Astrocyte of the cerebellum (primary cell): ENCODE measurements at regions not wholly inside any gene's neighbourhood (a gene's known extent, or its start where the extent isn't known, plus 50 kb on each side); places are given as distances from the start of the nearest gene placed in this dataset.

Experiments used
- DNase-seq: peaks from one replicate; pipeline ENCODE4 v3.0.0-alpha.2; 2011; ENCODE audit warnings: low read depth
- H3K4me3 ChIP-seq: 2 replicates; pipeline ENCODE4 v1.5.1; 2011; ENCODE audit warnings: mild to moderate bottlenecking, low read depth, low read length, moderate library complexity
- CTCF ChIP-seq: IDR thresholded peaks from 2 replicates; pipeline ENCODE4 v1.5.1; 2012; ENCODE audit warnings: low read length, low read depth, moderate library complexity, mild to moderate bottlenecking; ENCODE audit errors: missing control alignments
- in situ Hi-C: cut with HindIII; loops from 2 replicates; pipeline ENCODE4 v1.10.0; 2017; ENCODE audit warnings: low sequenced_read_pairs

GRCh38 chr1:218750216-218750970 is 405.3 kb downstream of the TGFB2 start:
- no peak for DNase-seq
- H3K4me3 ChIP-seq = no peak overlapping the region
- in situ Hi-C loops = no loop called here
- TF ChIP-seq CTCF = no peak

GRCh38 chr1:218751208-218751948 is 406.2 kb downstream of the TGFB2 start:
- in situ Hi-C loops = no loop called here
- H3K4me3 ChIP-seq = no peak overlapping the region
- TF ChIP-seq CTCF = no peak
- DNase-seq = no peak

- H3K4me3 ChIP-seq = no peak overlapping the region
- DNase-seq = no peak
- no peak for TF ChIP-seq CTCF
- in situ Hi-C loops = no loop called here
Observed at GRCh38 chr1:218752126-218752525, 407.0 kb downstream of the TGFB2 start.

- no peak for TF ChIP-seq CTCF
- no peak for DNase-seq
Observed at GRCh38 chr1:218754477-218754876, 409.3 kb downstream of the TGFB2 start.

GRCh38 chr1:218755128-218755527 is 410.0 kb downstream of the TGFB2 start:
- in situ Hi-C loops = no loop called here
- H3K4me3 ChIP-seq = no peak overlapping the region
- DNase-seq = no peak
- no peak for TF ChIP-seq CTCF

More at GRCh38 chr1:218754477-218754876, 409.3 kb downstream of the TGFB2 start:
- in situ Hi-C loops = no loop called here
- H3K4me3 ChIP-seq = no peak overlapping the region

GRCh38 chr1:218759795-218760194 is 413.9 kb upstream of the LYPLAL1 start:
- DNase-seq = no peak
- no peak overlapping the region for H3K4me3 ChIP-seq
- TF ChIP-seq CTCF = no peak
- in situ Hi-C loops = no loop called here
